A673 (cell line): ENCODE measurements at regions not wholly inside any gene's neighbourhood (a gene's known extent, or its start where the extent isn't known, plus 50 kb on each side); places are given as distances from the start of the nearest gene placed in this dataset.

ENCODE experiments used
- BruUV-seq: library from RNA; stranded (reverse); fragments of 400-500 nt; replicated peaks from 2 replicates; lab custom pipeline; 2021; lab: Mats Ljungman, UMichigan
- CTCF ChIA-PET: fragments of 300-600 bp; sonication (Branson Sonifier 250); formaldehyde crosslinking; loops from one replicate; lab custom pipeline; 2022; ENCODE audit warnings: antibody characterized with exemption; lab: Charles Lee
- POLR2A ChIA-PET: fragments of 300-600 bp; sonication (Branson Sonifier 250); formaldehyde crosslinking; loops from one replicate; lab custom pipeline; 2022; ENCODE audit warnings: antibody characterized with exemption; ENCODE audit not compliant: low non-redundant PET; lab: Charles Lee
- DNase-seq: peaks from one replicate; pipeline ENCODE4 v3.0.0-alpha.2; 2015; ENCODE audit warnings: low spot score
- H3K27ac ChIP-seq: fragments of 200-600 bp; sonication (generic); 2 replicates; pipeline ENCODE4 v1.5.1; 2016; ENCODE audit warnings: mixed run types, low read depth, mild to moderate bottlenecking, mixed read lengths, antibody characterized with exemption, low read length; ENCODE audit not compliant: poor library complexity, severe bottlenecking
- H3K27me3 ChIP-seq: fragments of 200-600 bp; sonication (generic); replicated peaks from 2 replicates; pipeline ENCODE4 v1.6.1; 2017; ENCODE audit warnings: mixed run types, low read depth, mild to moderate bottlenecking, mixed read lengths, antibody characterized with exemption, low read length; ENCODE audit not compliant: insufficient read depth, poor library complexity
- H3K36me3 ChIP-seq: fragments of 200-600 bp; sonication (generic); 2 replicates; pipeline ENCODE4 v1.6.1; 2016; ENCODE audit warnings: mixed run types, mild to moderate bottlenecking, mixed read lengths, antibody characterized with exemption, low read length; ENCODE audit not compliant: insufficient read depth, poor library complexity, severe bottlenecking
- H3K4me1 ChIP-seq: fragments of 200-600 bp; sonication (generic); 2 replicates; pipeline ENCODE4 v1.6.1; 2017; ENCODE audit warnings: mixed run types, mild to moderate bottlenecking, mixed read lengths, antibody characterized with exemption, low read length; ENCODE audit not compliant: insufficient read depth, poor library complexity, severe bottlenecking
- H3K4me3 ChIP-seq: fragments of 200-600 bp; sonication (generic); 2 replicates; pipeline ENCODE4 v1.5.1; 2016; ENCODE audit warnings: low read depth, mixed run types, mild to moderate bottlenecking, mixed read lengths, low read length; ENCODE audit not compliant: poor library complexity, severe bottlenecking
- H3K9me3 ChIP-seq: fragments of 200-600 bp; sonication (generic); 2 replicates; pipeline ENCODE4 v1.6.1; 2016; ENCODE audit warnings: mixed run types, low read depth, mild to moderate bottlenecking, mixed read lengths, antibody characterized with exemption, low read length; ENCODE audit not compliant: poor library complexity, severe bottlenecking
- EZH2 ChIP-seq: fragments of 200-600 bp; sonication (generic); IDR thresholded peaks from 2 replicates; pipeline ENCODE4 v1.6.1; 2017; ENCODE audit warnings: borderline replicate concordance, low read depth, mild to moderate bottlenecking, mixed read lengths, antibody characterized with exemption, low read length; ENCODE audit not compliant: poor library complexity, severe bottlenecking
- intact Hi-C: fragments of 100-400 bp; cut with micrococcal nuclease; formaldehyde crosslinking; loops from one replicate; pipeline ENCODE4 v1.10.0; 2022; ENCODE audit not compliant: unreplicated experiment
- TF ChIP-seq, protein P1 (sequence below): fragments of 300-800, 200-600 bp; sonication (generic); conservative IDR thresholded peaks from 2 replicates; pipeline ENCODE4 v1.5.1; 2017; ENCODE audit warnings: low read depth, mild to moderate bottlenecking, antibody characterized with exemption, low read length, moderate library complexity, mixed read lengths

- no peaks in the 10 kb centered on the region for H3K9me3 ChIP-seq
- no peaks in the 10 kb centered on the region for H3K4me1 ChIP-seq
- ChIA-PET POLR2A (no interaction called here), CTCF (no interaction called here)
- no peak overlapping the region for H3K4me3 ChIP-seq
- H3K36me3 ChIP-seq = no peaks in the 10 kb centered on the region
- no peaks in the 10 kb centered on the region for H3K27me3 ChIP-seq
- TF ChIP-seq EZH2 = no peak
- TF ChIP-seq, protein P1, sequence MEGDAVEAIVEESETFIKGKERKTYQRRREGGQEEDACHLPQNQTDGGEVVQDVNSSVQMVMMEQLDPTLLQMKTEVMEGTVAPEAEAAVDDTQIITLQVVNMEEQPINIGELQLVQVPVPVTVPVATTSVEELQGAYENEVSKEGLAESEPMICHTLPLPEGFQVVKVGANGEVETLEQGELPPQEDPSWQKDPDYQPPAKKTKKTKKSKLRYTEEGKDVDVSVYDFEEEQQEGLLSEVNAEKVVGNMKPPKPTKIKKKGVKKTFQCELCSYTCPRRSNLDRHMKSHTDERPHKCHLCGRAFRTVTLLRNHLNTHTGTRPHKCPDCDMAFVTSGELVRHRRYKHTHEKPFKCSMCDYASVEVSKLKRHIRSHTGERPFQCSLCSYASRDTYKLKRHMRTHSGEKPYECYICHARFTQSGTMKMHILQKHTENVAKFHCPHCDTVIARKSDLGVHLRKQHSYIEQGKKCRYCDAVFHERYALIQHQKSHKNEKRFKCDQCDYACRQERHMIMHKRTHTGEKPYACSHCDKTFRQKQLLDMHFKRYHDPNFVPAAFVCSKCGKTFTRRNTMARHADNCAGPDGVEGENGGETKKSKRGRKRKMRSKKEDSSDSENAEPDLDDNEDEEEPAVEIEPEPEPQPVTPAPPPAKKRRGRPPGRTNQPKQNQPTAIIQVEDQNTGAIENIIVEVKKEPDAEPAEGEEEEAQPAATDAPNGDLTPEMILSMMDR = no peak
- intact Hi-C loops = no loop called here
- no peak overlapping the region for H3K27ac ChIP-seq
- DNase-seq = no peak
- BruUV-seq = no TSS peak
Observed at GRCh38 chr6:113767985-113768384, 89.2 kb upstream of the MARCKS start.

DNA sequence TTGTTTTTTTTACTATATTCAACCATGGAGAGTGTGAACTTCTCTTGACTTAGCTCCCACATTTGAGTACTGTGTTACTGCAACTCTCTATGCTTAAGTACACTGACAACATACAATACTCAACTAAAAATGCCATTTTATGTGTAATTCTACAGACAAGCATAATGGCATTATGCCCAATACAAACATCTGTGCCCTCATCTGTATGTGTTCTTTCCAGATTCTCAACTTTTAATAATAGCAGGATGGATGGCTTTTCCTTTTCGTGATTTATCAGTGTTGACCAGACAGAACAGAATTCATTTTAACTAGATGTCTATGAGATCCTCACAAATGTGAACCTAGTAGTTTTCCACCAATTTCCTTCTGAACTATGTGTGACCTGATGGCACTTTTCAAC lies 84.2 kb upstream of the MARCKS start:
- DNase-seq = no peak
- no TSS peak for BruUV-seq
- no peak for TF ChIP-seq EZH2
- TF ChIP-seq, protein P1 = no peak
- Histone ChIP-seq H3K4me1 (peaks cover 3% of the 10 kb centered on the region), H3K36me3 (no peaks in the 10 kb centered on the region), H3K27me3 (no peaks in the 10 kb centered on the region), H3K4me3 (no peak overlapping the region), H3K9me3 (no peaks in the 10 kb centered on the region), H3K27ac (no peak overlapping the region)
- intact Hi-C loops = loop anchor here (10.0 kb wide), 1 partner anchor 378 kb away; no protein-coding TSS in a partner anchor
- CTCF ChIA-PET = no interaction called here
- POLR2A ChIA-PET = no interaction called here

- intact Hi-C loops = loop anchor here (10.0 kb wide), 1 partner anchor 379 kb away; no protein-coding TSS in a partner anchor
- H3K36me3 ChIP-seq = no peaks in the 10 kb centered on the region
- H3K4me3 ChIP-seq = no peak overlapping the region
- ChIA-PET POLR2A (no interaction called here), CTCF (no interaction called here)
- no peak for TF ChIP-seq EZH2
- TF ChIP-seq, protein P1 = no peak
- H3K9me3 ChIP-seq = no peaks in the 10 kb centered on the region
- H3K4me1 ChIP-seq = peaks cover 3% of the 10 kb centered on the region
- no TSS peak for BruUV-seq
- H3K27ac ChIP-seq = no peak overlapping the region
- no peaks in the 10 kb centered on the region for H3K27me3 ChIP-seq
- peak; percentile 51 for DNase-seq
Observed at GRCh38 chr6:113774127-113774825, 82.9 kb upstream of the MARCKS start.
